ENCODE measurements at regions not wholly inside any gene's neighbourhood (a gene's known extent, or its start where the extent isn't known, plus 50 kb on each side); places are given as distances from the start of the nearest gene placed in this dataset.
"Not testable (repeated sequence)": the region's sequence is repeated elsewhere in the genome, so short reads cannot be mapped to it uniquely, and the experiment has no call there.

DNA sequence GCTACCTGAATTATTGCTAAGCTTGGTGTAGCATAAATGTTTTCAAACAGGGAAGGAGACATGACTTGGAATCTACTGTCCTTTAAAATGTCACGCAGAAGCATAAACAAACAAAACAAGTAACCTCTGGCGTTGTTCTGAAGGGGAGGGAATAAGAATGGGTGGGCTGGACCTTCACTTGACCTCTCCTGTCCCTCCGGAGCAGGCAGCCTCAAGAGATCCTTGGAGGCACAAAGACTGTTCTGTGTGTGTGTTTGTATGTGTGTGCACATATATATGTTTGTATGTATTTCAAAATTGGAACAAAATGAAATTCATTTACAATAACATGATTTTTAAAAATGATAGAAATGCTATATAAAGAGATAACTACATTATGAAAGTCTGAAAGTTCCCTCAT lies 91.3 kb upstream of the DCLK2 start:
- DNase-seq (ENCODE audit: low spot score), result no peak

DNA sequence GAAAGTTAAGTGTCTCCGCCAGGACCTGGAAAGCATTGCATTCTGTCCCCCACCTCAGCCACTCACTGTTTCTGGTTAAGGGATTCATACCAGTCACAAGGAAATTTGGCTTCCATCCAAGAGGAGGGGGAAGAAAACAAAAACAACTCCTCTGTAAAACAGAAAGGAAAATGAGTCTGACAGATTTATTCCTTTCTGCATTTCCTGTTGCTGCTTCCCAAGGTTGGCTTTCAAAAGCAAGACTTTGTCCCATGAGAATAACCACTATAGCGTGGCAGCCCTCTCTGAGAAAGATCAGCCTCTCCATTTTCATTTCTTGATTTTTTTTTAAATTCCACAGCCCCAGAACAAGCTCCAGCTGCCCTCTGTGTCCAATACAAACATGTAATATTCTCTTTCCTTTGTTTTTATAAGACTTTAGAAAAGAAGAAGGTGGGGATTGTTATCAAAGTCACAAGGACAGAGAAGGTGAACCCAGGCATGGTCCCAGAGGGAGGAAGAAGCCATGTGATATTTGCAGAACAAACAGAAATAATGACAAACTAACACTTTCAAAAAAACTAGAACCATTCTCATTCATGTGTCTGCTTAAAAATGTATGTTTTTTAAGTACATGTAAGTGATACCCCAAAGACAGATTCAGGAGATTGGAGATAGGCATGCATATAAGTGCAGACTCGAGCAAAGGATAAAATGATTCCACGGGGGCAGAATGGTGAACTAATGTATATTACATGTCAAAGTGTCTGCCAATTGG lies 90.7 kb upstream of the DCLK2 start:
- no peak for DNase-seq (ENCODE audit: low spot score)

DNA sequence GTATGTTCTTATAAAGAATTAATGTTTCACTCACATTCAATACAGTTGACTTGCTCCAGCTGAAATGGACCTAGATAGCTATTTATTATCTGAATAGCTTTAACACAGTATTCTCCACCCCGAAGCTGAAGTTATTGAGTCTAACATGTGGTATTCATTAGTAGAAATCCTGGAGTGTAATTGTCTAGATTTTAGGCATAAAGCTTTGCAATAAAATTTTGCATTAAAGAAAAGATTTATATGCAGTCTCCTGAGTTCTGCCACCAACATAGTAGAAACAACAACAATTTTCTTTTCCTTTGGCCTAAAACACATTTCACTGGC lies 90.2 kb upstream of the DCLK2 start:
- no peak for DNase-seq (ENCODE audit: low spot score)

DNA sequence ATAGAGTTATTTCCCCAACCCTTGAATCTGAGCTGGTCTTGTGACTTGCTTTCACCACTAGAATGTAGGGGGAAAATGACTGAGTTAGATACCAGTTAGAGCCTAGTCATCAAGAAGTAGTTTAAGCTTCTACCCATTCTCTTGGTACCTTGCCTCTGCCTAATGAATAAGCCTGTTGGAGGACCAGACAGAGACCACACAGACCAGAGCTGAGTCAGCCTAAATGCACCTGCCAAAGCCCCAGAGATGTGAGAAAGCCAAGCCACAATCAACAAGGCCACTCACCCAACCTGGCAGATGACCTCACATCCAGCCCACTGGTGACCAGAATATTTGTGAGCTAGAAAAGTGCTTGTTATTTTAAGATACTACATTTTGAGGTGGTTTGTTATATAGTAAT lies 85.2 kb upstream of the DCLK2 start:
- DNase-seq (ENCODE audit: low spot score), result no peak

GRCh38 chr4:149995134-149995756 lies 83.0 kb upstream of the DCLK2 start:
- DNase-seq (ENCODE audit: low spot score), result no peak

- no peak for DNase-seq (ENCODE audit: low spot score)
These were observed 80.3 kb upstream of the DCLK2 start for GRCh38 chr4:149997881-149998421.

DNA sequence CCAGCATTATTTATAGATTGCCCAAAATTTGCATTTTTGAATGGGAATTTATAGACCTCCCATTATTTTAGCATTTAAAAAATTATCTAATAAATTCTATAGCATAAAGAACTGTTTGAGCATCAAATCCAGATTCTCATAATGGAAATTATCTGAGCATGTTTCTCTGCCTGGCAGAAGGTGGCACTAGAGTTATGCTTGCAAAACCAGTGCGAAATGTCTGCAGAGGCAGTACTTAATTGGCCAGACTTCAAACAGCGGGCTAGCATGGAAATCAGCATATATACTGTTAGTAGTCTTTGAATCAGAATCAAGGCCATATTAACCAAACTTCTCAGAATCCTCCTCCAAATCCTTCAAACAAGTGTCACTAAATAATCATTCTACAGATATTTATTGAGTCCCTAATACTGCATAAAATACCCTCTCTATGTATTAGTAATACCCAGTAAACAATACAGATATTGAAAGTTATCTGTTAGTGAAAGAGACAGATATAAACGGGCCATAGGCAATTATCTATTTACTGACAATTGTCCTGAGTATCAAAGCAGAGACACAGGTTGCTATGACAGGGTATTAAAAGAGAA lies 78.7 kb upstream of the DCLK2 start:
- DNase-seq (ENCODE audit: low spot score), result peak; percentile 25

- no peak for DNase-seq (ENCODE audit: low spot score)
These were observed 76.4 kb upstream of the DCLK2 start for GRCh38 chr4:150001815-150002214.

DNA sequence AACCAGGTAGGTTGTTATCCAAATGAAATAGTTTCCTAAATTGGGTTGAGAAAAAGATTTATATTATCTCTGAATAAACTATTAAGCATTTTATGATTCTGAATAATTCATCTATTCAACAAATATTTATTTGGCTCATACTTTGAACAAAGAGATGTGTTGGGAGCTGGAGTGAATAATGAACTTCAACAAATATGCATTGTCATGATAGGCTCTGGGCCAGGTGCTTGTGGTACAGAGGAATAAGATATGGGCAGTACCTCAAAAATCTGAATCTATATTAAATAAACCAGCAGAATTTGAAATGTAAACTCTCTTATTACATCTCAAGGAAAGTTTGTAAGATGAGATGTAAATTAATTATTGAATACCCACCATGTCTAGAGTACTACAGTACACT lies 75.7 kb upstream of the DCLK2 start:
- DNase-seq (ENCODE audit: low spot score), result no peak

- no peak for DNase-seq (ENCODE audit: low spot score)
These were observed 73.8 kb upstream of the DCLK2 start for GRCh38 chr4:150004481-150004880.

DNA sequence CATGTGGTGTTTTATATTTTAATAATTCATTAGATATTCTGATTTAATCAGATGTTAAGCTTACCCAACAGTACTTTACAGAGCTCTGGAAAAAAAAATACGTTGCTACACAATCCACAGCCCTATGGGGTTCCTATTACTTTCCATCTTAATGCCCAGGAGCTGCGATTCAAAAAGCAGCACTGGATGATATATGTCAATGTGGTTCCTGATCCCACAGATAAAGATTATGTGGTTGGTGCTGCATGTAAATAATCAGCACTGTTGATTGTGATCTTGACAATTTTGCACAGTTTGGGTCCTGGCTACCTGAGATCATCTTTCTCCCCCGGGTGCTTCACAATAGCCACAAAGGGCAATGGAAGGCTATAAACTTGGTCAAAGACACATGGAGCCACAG lies 72.7 kb upstream of the DCLK2 start:
- DNase-seq (ENCODE audit: low spot score), result no peak

DNA sequence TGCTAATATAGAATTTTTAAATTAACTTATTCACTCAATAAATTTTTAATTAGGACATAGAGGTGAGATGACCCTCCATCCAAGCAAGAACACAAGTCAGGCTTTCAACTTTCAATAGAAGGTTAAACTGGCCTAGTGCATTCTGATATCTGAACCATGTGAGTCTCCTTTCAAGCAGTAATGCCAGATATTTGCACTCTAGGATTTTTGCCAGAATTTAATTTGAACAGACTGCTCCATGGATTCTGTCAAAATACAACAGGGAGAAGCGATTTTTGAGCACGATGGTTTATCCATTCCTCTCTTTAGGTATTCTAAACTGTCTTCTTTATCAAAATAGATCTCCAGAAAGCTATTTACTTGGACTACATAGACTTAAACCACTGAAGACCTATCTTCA lies 72.0 kb upstream of the DCLK2 start:
- DNase-seq (ENCODE audit: low spot score), result no peak

DNA sequence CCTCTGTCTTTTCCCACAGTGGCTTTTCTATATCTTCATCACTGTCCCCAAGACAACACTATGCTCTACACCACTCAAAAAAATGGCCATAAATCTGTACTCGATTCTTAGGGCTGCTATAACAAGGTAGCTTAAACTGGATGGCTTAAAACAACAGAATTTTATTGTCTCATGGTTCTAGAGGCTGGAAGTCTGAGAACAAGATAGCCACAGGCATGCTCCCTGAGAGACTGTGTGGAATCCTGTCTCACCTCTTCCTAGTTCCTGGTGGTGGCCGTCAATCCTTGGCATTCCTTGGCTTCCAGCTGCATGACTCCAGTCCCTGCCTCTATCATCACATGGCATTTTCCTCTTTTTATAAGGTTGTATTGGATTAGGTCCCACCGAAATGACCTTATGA lies 70.7 kb upstream of the DCLK2 start:
- DNase-seq (ENCODE audit: low spot score), result peak; percentile 31

DNA sequence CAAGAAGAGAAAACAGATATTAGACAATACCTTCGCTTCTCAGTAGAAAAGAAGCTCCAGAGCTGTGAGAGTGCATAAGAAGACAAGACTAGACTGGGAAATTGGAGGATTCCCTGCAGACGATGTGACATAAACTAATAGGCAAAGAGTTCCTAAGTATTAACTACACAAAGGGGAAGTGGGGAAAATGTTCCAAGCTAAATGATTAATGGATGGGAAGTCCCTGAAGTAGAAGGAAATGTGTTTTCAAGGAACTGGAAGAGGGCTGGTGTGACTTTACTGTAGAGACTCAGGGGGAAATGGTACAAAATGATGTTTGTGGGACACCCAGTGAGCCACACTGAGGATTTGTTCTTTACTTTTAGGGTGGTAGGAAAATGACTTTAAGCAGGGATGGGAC lies 69.7 kb upstream of the DCLK2 start:
- no peak for DNase-seq (ENCODE audit: low spot score)

- DNase-seq (ENCODE audit: low spot score), result no peak
These were observed 68.7 kb upstream of the DCLK2 start for GRCh38 chr4:150009533-150009932.

- DNase-seq (ENCODE audit: low spot score), result peak; percentile 28
These were observed 67.6 kb upstream of the DCLK2 start for GRCh38 chr4:150010525-150011126.

GRCh38 chr4:150012851-150013360 lies 65.3 kb upstream of the DCLK2 start:
- no peak for DNase-seq (ENCODE audit: low spot score)

GRCh38 chr4:150015910-150016309 lies 62.3 kb upstream of the DCLK2 start:
- DNase-seq (ENCODE audit: low spot score), result not testable (repeated sequence)

GRCh38 chr4:150016621-150017020 lies 61.6 kb upstream of the DCLK2 start:
- not testable (repeated sequence) for DNase-seq (ENCODE audit: low spot score)

- DNase-seq (ENCODE audit: low spot score), result no peak
These were observed 60.0 kb upstream of the DCLK2 start for GRCh38 chr4:150018257-150018656.

DNA sequence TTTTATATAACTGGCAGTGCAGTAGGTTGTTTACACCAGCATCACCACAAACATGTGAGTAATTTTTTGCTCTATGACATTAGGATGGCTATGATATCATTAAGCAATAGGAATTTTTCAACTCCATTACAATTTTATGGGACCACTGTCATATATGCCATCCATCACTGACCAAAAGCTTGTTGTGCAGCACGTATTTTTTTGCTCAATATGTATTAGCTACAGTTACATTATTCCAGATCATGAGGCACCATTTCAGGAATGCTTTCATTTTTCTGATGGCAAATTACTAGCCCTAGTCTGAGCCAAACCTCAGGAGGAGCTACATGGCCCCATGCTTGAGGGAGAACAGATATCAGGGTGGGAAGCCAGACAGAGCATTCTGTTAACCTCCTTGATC lies 56.8 kb upstream of the DCLK2 start:
- DNase-seq (ENCODE audit: low spot score), result no peak

- DNase-seq (ENCODE audit: low spot score), result no peak
These were observed 54.8 kb upstream of the DCLK2 start for GRCh38 chr4:150023489-150023888.

DNA sequence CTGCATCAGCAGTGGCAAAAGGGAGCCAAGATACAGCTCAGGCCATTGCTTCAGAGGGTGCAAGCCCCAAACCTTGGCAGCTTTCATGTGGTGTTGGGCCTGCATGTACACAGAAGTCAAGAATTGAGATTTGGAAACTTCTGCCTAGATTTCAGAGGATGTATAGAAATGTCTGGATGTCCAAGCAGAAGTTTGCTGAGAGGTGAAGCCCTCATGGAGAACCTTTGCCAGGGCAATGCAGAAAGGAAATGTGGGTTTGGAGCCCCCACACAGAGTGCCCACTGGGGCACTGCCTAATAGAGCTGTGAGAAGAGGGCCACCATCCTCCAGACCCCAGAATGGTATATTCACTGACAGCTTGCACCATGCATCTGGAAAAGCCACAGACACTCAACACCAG lies 51.3 kb upstream of the DCLK2 start:
- DNase-seq (ENCODE audit: low spot score), result not testable (repeated sequence)
